KG1 (cell line): ENCODE measurements at regions not wholly inside any gene's neighbourhood (a gene's known extent, or its start where the extent isn't known, plus 50 kb on each side); places are given as distances from the start of the nearest gene placed in this dataset.
"Not testable (repeated sequence)": the region's sequence is repeated elsewhere in the genome, so short reads cannot be mapped to it uniquely, and the experiment has no call there.

ENCODE experiments used
- DNase-seq: peaks from one replicate; lab custom pipeline; 2025; lab: John Stamatoyannopoulos, UW

GRCh38 chr9:96064826-96065481 is 189.5 kb downstream of the ERCC6L2 start:
- no peak for DNase-seq

- no peak for DNase-seq
These were observed 187.4 kb downstream of the ERCC6L2 start for GRCh38 chr9:96062854-96063253.

GRCh38 chr9:96062031-96062430 is 186.5 kb downstream of the ERCC6L2 start:
- DNase-seq, result no peak

GRCh38 chr9:96061293-96061987 is 185.9 kb downstream of the ERCC6L2 start:
- DNase-seq, result no peak

- DNase-seq, result no peak
These were observed 182.7 kb downstream of the ERCC6L2 start for GRCh38 chr9:96058218-96058617.

- no peak for DNase-seq
These were observed 181.7 kb downstream of the ERCC6L2 start for GRCh38 chr9:96057155-96057554.

- DNase-seq, result no peak
These were observed 180.7 kb downstream of the ERCC6L2 start for GRCh38 chr9:96056226-96056625.

GRCh38 chr9:96054248-96054647 is 178.8 kb downstream of the ERCC6L2 start:
- not testable (repeated sequence) for DNase-seq

- DNase-seq, result no peak
These were observed 177.2 kb downstream of the ERCC6L2 start for GRCh38 chr9:96052686-96053085.

- no peak for DNase-seq
These were observed 175.9 kb downstream of the ERCC6L2 start for GRCh38 chr9:96051423-96051822.

- DNase-seq, result no peak
These were observed 175.3 kb downstream of the ERCC6L2 start for GRCh38 chr9:96050861-96051155.

GRCh38 chr9:96050048-96050860 is 174.8 kb downstream of the ERCC6L2 start:
- DNase-seq, result no peak

- DNase-seq, result no peak
These were observed 173.7 kb downstream of the ERCC6L2 start for GRCh38 chr9:96048956-96049831.

- DNase-seq, result no peak
These were observed 172.8 kb downstream of the ERCC6L2 start for GRCh38 chr9:96048104-96048955.

- no peak for DNase-seq
These were observed 172.2 kb downstream of the ERCC6L2 start for GRCh38 chr9:96047741-96048103.

- DNase-seq, result no peak
These were observed 171.7 kb downstream of the ERCC6L2 start for GRCh38 chr9:96047116-96047639.

- DNase-seq, result no peak
These were observed 170.3 kb downstream of the ERCC6L2 start for GRCh38 chr9:96045811-96046210.

GRCh38 chr9:96044401-96044800 is 168.9 kb downstream of the ERCC6L2 start:
- no peak for DNase-seq

GRCh38 chr9:96040591-96041461 is 165.3 kb downstream of the ERCC6L2 start:
- DNase-seq, result no peak

- DNase-seq, result no peak
These were observed 163.4 kb downstream of the ERCC6L2 start for GRCh38 chr9:96038914-96039313.
